Prostate gland (tissue), 2 donors: ENCODE measurements at regions not wholly inside any gene's neighbourhood (a gene's known extent, or its start where the extent isn't known, plus 50 kb on each side); places are given as distances from the start of the nearest gene placed in this dataset.
A peak's percentile ranks its signal among the peaks of the same experiment; 100 is the strongest.

Source experiments
- DNase-seq: peaks from one replicate; pipeline ENCODE4 v3.0.0-alpha.2; 2019; ENCODE audit warnings: low spot score
- H3K27ac ChIP-seq, 2 donors: fragments of 200-600 bp; sonication (generic); 2 replicates each; pipeline ENCODE4 v1.5.1; 2017 to 2019
- H3K27me3 ChIP-seq: fragments of 200-600 bp; sonication (generic); replicated peaks from 2 replicates; pipeline ENCODE4 v1.5.1; 2019; ENCODE audit not compliant: insufficient read depth
- H3K36me3 ChIP-seq, 2 donors: fragments of 200-600 bp; sonication (generic); 1 replicate in 1 of 2; 2 replicates in 1 of 2; pipeline versions ENCODE4 v1.5.1 to v1.8.1; 2017 to 2019
- H3K4me1 ChIP-seq: fragments of 200-600 bp; sonication (generic); replicated peaks from 2 replicates; pipeline ENCODE4 v1.5.1; 2019
- H3K4me3 ChIP-seq, 2 donors: fragments of 200-600 bp; sonication (generic); 2 replicates each; pipeline ENCODE4 v1.5.1; 2017 to 2019
- H3K9me3 ChIP-seq: fragments of 200-600 bp; sonication (generic); 2 replicates; pipeline ENCODE4 v1.5.1; 2017
- POLR2A ChIP-seq: fragments of 450-650 bp; IDR thresholded peaks from one replicate; pipeline ENCODE4 v1.6.1; 2016; ENCODE audit warnings: antibody characterized with exemption, mild to moderate bottlenecking
- POLR2AphosphoS5 ChIP-seq: sonication (generic); formaldehyde crosslinking; IDR thresholded peaks from one replicate; pipeline ENCODE4 v1.6.1; 2017; ENCODE audit warnings: antibody characterized with exemption
- WGBS: methylation state at CpG from one replicate; pipeline ENCODE4 v1.1.5; 2018; 5-methylcytosine and 5-hydroxymethylcytosine counted together
- intact Hi-C: fragments of 100-400 bp; cut with DNase I; formaldehyde crosslinking; loops from one replicate; pipeline ENCODE4 v1.14.2; 2022
- TF ChIP-seq, protein P1 (sequence below), 4 experiments: fragments of 200-600 bp in 2 of 4; fragments of 450-650 bp in 2 of 4; sonication (generic) in 2 of 4; IDR thresholded peaks; 1 replicate in 3 of 4; 2 replicates in 1 of 4; pipeline ENCODE4 v1.5.1; 2016 to 2019; ENCODE audit warnings: antibody characterized with exemption in 4 of 4, mild to moderate bottlenecking in 2 of 4, moderate library complexity in 2 of 4

DNA sequence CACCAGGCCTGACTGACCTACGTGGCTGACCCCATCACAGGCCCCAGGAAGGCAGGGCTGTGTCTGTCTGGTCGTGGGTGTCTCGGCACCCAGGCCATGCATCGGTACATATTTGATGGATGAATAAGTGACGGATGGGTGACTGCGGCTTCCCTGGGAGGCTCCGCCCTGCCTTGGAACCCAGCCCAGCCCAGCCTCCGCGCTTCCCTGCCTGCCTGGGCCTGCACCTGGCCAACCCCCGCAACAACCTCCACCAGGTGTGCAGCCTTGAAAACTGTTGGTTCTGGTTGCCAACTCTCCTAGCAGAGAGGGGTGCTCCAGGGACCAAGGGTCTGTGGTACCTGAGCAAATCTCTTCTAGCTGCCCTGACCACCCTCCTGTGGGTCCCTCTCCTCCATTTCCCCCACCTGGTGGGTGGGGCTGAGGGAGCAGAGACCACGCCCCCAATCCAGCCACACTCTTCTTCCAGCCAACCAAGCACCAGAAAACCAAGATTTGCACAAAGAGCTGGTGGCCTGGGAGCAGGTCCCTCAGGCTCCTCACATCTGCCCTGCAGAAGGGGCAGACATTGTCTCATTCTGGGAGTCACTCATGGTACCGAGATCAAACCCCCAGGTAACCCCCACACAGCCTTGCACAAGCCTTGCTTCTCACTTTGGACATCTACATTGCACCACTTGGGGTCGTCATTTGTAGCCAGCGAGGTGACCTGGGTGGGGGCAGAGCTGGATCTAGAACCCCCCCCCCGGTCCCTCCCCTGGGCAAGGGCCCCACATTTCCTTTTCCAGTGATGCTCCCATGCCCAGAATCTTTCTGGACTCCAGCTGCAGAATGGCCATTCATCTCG lies 100.6 kb upstream of the IER5L start:
- H3K27ac ChIP-seq = no peak overlapping the region
- no peaks in the 10 kb centered on the region for H3K4me1 ChIP-seq
- H3K27me3 ChIP-seq = no peaks in the 10 kb centered on the region
- intact Hi-C loops = no loop called here
- no peak overlapping the region for H3K4me3 ChIP-seq
- no peaks in the 10 kb centered on the region for H3K36me3 ChIP-seq
- peak; percentile 58 for DNase-seq
- 50% methylated on average over 15 of the region's 16 CpGs for WGBS
- no peaks in the 10 kb centered on the region for H3K9me3 ChIP-seq
- TF ChIP-seq, protein P1, sequence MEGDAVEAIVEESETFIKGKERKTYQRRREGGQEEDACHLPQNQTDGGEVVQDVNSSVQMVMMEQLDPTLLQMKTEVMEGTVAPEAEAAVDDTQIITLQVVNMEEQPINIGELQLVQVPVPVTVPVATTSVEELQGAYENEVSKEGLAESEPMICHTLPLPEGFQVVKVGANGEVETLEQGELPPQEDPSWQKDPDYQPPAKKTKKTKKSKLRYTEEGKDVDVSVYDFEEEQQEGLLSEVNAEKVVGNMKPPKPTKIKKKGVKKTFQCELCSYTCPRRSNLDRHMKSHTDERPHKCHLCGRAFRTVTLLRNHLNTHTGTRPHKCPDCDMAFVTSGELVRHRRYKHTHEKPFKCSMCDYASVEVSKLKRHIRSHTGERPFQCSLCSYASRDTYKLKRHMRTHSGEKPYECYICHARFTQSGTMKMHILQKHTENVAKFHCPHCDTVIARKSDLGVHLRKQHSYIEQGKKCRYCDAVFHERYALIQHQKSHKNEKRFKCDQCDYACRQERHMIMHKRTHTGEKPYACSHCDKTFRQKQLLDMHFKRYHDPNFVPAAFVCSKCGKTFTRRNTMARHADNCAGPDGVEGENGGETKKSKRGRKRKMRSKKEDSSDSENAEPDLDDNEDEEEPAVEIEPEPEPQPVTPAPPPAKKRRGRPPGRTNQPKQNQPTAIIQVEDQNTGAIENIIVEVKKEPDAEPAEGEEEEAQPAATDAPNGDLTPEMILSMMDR (IDR thresholded peaks at IDR 0.05) = no peak
- TF ChIP-seq POLR2A (no peak), POLR2AphosphoS5 (no peak)

DNA sequence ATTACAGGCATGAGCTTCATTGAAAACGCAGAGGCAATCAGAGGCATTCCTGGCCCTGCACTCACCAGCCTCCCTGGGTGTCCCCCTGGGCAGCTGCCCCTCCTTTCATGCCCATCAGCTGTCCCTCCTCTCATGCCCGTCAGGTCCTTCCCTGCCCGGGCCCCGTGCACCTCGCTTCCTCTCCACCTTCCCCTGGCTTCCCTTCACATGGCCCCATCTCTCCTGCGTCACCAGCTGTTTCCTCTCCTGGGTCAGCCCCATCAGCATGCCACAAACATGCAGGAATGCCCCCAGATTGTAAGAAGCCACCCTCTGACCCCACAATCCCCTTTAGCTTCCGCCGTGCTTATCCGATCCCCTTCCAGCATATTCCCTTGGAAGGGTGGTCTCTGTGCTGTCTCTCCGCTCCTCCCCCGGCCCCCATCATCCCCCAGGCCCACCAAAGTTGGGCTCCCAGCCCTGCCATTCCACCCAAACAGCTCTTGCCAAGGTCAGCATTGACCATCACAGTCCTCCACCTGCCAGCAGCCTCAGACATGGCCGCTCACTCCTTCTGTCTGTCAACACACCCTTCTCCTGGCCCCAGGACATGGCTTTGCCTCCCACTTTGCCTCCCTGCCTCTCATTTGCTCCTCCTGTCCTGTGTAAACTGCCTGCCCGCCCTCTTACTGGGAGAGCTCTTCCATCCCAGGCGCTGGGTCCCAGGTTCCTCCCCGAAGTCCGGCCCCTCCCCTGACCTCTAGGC lies 98.6 kb upstream of the IER5L start:
- 92% methylated on average over 16 of the region's 16 CpGs for WGBS
- intact Hi-C loops = no loop called here
- no peak for DNase-seq
- Histone ChIP-seq H3K27me3 (no peaks in the 10 kb centered on the region), H3K4me1 (no peaks in the 10 kb centered on the region), H3K9me3 (no peaks in the 10 kb centered on the region), H3K4me3 (no peak overlapping the region), H3K27ac (no peak overlapping the region), H3K36me3 (no peaks in the 10 kb centered on the region)
- TF ChIP-seq, protein P1 (IDR thresholded peaks at IDR 0.05) = no peak
- TF ChIP-seq POLR2AphosphoS5 = no peak
- TF ChIP-seq POLR2A = no peak

DNA sequence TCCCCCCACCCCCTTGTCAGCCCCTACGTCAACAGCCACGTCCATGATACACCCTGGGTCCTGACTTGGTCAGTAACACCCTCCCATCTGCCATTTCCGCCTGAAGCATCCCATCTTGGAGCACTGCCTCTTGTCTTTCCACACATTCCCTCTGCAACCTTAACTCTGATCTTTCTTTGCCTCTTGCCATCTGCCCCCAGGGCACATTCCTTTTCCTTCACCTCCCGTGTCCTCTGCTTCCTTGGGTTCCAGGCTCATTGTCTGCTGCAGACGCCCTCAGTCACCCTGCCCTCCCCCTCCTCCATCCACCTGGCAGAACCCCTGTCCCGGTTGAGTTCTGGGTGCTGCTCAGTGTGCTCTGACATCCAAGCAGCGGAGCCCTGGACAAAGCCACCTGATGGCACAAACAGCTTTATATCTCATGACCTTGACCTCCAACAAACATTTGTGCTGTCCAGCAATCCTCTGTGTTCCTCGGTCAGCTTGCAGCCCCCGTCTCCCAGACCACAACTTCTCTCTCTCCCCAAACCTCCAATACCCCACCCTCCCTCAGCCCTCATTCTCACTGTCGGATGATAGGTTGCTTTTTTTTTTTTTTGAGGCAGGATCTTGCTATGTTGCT lies 97.7 kb upstream of the IER5L start:
- intact Hi-C loops = no loop called here
- no peaks in the 10 kb centered on the region for H3K4me1 ChIP-seq
- DNase-seq = no peak
- no peak for TF ChIP-seq POLR2AphosphoS5
- no peak for TF ChIP-seq POLR2A
- TF ChIP-seq, protein P1 (IDR thresholded peaks at IDR 0.05) = no peak
- no peaks in the 10 kb centered on the region for H3K9me3 ChIP-seq
- 52% methylated on average over 10 of the region's 10 CpGs for WGBS
- H3K4me3 ChIP-seq = no peak overlapping the region
- no peaks in the 10 kb centered on the region for H3K27me3 ChIP-seq
- H3K27ac ChIP-seq = no peak overlapping the region
- H3K36me3 ChIP-seq = no peaks in the 10 kb centered on the region

DNA sequence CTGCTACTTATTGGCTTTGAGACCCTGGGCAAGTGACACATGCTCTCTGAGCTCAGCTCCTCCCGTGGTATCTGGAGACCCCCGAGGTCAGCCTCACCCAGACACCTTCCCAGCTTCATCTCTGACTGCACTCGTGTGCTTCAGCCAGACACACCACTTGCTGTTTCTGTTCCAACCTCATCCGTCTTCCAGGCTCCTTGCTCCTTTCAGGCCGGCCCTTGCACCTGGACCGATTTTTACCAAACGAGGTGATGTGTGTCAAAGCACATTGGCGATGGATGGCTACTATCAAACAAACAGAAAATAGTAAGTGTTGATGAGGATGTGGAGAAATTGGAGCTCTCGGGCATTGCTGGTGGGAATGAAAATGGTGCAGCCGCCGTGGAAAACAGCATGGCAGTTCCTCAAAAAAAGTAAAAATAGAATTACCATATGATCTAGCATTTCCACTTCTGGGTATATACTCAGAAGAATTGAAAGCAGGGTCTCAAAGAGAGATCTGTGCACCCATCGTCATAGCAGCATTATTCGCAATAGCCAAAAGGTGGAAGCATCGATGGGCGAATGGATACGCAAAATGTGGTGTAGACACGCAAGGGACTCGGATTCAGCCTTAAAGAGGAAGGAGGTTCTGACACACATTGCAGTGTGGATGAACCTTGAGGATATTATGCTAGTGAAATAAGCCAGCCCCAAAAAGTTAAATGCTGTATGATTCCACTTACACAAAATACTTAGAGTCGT lies 96.1 kb upstream of the IER5L start:
- H3K27me3 ChIP-seq = no peaks in the 10 kb centered on the region
- TF ChIP-seq POLR2AphosphoS5 = no peak
- TF ChIP-seq POLR2A = no peak
- TF ChIP-seq, protein P1 (IDR thresholded peaks at IDR 0.05) = no peak
- no peaks in the 10 kb centered on the region for H3K9me3 ChIP-seq
- no peaks in the 10 kb centered on the region for H3K36me3 ChIP-seq
- no peak overlapping the region for H3K4me3 ChIP-seq
- H3K27ac ChIP-seq = no peak overlapping the region
- DNase-seq = no peak
- 87% methylated on average over 19 of the region's 19 CpGs for WGBS
- intact Hi-C loops = no loop called here
- no peaks in the 10 kb centered on the region for H3K4me1 ChIP-seq
